UCSD-AML1 (cell line): ENCODE measurements at regions not wholly inside any gene's neighbourhood (a gene's known extent, or its start where the extent isn't known, plus 50 kb on each side); places are given as distances from the start of the nearest gene placed in this dataset.
"Not testable (repeated sequence)": the region's sequence is repeated elsewhere in the genome, so short reads cannot be mapped to it uniquely, and the experiment has no call there.

Experiments
- DNase-seq: peaks from one replicate; lab custom pipeline; 2025; ENCODE audit not compliant: unreplicated experiment; lab: John Stamatoyannopoulos, UW

DNA sequence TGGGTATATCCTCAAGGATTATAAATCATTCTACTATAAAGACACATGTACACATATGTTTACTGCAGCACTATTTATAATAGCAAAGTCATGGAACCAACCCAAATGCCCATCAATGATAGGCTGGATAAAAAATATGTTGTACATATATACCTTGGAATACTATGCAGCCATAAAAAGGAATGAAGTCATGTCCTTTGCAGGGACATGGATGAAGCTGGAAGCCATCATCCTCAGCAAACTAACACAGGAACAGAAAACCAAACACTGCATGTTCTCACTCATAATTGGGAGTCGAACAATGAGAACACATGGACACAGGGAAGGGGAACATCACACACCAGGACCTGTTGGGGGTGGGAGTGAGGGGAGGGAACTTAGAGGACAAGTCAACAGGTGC lies 715.0 kb upstream of the ADGRB3 start:
- DNase-seq, result not testable (repeated sequence)

- no peak for DNase-seq
Measured at GRCh38 chr6:67916399-67916798, 718.7 kb upstream of the ADGRB3 start.

DNA sequence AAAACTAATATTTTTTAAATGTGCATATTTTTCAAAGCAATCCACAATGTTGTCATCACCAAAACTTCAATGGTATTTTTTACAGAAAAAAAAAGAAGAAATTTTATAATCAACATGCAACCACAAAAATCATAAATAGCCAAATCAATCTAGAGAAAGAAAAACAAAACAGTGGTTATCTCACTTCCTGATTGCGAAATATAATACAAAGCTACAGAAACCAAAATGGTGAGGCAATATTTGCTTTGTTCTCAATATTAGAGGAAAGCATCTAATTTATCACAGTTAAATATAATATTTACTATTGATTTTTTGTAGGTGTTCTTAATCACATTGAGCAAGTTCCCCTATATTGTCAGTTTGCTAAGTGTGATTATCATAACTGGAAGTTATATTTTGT lies 720.7 kb upstream of the ADGRB3 start:
- DNase-seq, result no peak

DNA sequence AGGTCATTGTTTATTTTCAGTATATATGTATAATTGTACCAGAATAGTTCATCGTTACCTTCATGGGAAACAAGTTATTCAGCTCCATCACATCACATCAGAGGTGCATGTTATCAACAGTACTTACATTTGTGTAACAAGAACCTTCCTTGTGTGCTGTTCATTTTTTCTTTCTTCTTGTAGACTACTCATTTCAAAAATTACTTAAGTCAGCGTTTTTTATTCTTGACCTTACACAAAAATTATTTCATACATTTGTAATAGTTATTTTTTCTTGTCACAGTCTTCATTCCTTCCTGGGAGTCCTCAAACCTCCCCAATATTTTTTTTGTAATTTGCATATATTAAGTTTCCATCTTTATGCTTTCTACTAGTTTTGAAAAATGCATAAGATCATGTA lies 725.7 kb upstream of the ADGRB3 start:
- no peak for DNase-seq

DNA sequence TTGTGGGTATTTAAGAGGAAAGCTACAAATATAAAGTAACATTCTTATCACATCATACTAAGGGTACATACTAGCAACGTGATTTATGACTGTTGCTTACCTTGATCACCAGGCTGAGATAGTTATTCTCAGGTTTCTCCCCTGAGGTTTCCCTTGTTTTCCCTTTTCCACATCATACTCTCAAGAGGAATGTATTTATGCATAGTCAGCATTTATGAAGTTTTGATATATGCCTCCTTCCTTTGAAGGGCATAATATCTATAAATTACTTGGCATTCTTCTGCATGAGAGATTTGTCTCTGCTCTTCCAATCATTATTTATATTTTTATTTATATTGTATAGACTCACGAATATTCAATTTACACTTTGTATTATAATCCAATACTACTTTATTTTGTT lies 726.7 kb upstream of the ADGRB3 start:
- DNase-seq, result no peak

GRCh38 chr6:67904735-67905134 lies 730.3 kb upstream of the ADGRB3 start:
- not testable (repeated sequence) for DNase-seq

- DNase-seq, result no peak
Measured at GRCh38 chr6:67898875-67899274, 736.2 kb upstream of the ADGRB3 start.

DNA sequence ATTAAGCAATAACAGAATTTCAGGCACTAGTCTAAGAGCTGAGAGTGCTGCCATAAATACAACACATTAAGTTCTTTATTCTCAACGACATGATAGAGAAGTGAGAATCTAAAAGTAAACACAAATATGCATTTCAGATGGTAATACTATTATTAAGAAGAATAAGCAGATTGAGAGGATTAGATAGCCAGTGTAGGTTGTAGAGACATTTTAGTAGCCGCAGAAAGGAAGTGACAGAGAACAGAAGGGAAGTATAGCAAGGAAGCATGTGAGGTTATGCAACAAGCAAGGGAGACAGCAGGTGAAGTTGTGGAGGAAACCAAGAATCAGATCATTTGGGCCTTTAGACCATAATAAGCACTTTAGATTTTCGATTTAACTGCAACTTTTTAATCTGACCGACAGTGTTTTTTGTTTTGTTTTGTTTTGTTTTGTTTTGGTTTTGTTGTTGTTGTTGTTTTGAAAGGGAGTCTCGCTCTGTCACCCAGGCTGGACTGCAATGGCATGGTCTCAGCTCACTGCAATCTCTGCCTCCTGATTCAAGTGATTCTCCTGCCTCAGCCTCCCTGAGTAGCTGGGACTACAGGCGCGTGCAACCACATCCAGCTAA lies 737.0 kb upstream of the ADGRB3 start:
- no peak for DNase-seq

DNA sequence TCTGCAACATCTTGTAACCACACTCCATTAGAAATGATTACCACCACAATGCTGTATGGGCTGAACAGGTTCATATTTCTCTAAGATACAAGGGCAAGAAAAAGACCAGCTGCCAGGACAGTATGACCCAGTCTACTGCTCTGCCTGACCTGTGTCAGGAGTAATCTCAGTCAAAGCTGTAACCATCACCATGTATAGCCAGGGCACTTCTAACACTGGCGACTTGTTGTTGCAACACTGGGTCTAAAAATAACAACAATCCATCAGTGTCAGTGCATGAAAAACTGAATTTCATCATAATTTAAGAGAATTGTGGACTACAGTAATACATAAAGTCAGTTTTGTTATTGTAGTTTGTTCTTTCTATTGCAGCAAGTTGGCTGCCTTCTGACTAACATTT lies 738.6 kb upstream of the ADGRB3 start:
- DNase-seq, result peak; percentile 5

DNA sequence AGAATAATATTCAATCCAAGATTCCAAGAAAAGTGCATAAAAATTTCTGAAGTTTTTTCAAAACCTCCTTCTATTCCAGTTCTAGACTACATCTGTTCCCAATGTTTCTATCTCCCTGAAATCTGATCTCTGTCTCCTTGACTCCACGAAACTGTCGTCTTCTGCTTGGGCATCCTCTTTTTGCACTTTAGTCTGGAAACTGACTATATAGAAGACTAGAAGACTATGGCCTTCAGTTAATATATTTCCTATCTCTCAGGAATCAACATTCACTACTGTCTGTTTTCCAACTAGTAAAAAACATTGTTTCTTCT lies 745.4 kb upstream of the ADGRB3 start:
- DNase-seq, result no peak

DNA sequence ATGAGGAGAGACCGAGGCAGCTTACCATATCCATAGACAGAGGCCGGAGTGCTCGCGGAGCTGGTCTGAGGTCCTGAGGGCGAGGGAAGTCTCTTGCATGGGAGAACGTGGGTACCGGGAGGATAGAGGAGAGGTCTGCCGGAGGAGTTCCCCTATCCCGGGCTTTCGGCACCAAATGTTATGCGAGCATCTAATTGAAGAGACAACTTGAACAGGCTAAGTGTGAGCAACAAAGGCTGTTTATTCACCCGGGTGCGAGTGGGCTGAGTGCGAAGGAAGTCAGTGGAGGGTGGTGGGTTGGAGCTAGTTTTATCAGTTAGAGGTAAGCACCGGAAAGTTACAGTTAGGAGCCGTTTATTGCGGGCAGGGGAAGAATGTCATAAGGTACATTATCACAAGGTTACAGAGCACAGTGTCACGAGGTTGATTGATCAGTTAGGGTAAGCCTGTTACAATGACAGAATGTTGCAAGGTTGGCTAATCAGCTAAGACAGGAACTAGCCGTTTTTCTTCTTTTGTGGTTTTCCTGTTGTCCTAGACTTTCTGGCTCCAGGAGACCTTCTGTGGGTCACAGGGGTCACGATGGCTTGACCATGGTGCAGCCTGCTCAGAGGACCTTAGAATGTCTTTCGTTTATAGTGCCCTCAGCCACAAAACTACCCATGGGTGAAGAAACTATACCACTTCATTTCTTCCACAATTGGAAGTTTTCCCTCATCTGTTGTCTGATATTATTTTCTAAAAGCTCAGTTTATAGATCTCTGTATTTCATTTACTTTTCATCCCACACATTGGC lies 746.0 kb upstream of the ADGRB3 start:
- peak; percentile 41 for DNase-seq

DNA sequence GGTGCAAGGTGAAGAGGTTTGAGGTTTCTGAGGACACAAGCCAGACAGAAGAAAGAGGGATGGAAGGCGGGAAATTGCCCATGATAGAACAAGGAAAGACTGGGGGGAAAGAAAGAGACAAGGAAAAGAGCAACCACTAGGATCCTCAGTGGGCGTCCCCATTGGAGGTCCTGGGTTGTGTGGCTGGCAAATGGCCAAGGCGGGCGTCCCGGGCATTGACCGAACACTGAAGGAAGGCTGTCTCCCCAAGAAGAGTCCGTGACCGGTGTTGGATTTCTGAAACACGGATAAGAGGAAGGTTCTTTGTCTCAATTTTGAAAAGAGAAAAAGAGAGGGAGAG lies 746.6 kb upstream of the ADGRB3 start:
- DNase-seq, result no peak

DNA sequence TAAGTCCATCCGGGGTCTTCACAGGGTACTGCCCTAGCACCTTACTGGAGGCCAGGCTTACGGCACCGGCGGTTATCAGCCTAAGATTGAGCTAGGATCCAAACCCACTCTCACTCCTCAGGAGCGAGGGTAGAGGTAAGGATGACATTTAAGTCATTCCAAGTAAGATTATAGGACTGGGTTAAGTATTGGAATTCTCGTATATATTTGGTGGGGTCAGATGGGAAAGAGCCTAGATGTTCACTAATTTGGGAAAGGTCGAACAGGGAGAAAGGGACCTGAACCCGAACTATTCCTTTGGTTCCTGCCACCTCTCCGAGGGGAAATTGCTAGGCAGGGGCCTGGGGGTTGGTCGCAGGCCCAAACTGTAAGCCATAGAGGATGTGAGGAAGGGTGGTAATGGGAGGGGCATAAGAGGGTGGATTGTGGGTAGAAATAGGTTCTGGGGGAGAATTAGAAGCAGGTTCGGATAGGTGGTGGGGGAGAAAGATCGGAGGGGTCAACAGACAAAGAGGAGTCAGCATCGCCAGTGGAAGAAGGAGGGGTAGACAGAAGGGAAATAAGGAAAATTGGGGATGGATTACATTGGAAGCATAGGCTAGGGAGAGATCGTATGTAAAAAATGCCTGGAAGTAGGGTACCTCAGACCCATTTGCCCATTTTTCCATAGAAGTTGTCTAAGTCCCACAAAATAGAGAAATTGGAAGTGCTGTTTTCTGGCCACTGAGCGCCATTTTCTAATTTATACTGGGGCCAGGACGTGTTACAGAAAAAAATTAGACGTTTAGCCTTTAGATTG lies 747.1 kb upstream of the ADGRB3 start:
- no peak for DNase-seq

- DNase-seq, result no peak
Measured at GRCh38 chr6:67887419-67887746, 747.7 kb upstream of the ADGRB3 start.

DNA sequence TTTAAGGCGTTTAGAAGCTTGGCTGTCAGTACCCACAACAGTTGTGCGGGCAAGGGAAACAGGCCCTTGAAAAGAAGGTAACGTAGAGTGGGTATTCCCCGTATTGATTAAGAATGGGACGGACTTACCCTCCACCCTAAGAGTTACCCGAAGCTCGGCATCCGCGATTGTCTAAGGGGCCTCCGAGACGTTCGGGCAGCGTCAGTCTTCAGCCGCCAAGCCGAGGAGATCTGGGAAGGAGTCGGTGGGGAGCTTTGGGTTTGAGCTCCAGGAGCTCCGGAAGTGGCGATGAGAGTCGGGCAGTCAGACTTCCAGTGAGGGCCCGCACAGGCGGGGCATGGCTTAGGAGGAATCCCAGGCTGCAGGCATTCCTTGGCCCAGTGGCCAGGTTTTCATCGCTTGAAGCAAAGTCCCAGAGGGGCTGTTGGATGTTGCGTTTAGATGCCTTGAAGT lies 748.2 kb upstream of the ADGRB3 start:
- no peak for DNase-seq

GRCh38 chr6:67886036-67886707 lies 748.9 kb upstream of the ADGRB3 start:
- no peak for DNase-seq

DNA sequence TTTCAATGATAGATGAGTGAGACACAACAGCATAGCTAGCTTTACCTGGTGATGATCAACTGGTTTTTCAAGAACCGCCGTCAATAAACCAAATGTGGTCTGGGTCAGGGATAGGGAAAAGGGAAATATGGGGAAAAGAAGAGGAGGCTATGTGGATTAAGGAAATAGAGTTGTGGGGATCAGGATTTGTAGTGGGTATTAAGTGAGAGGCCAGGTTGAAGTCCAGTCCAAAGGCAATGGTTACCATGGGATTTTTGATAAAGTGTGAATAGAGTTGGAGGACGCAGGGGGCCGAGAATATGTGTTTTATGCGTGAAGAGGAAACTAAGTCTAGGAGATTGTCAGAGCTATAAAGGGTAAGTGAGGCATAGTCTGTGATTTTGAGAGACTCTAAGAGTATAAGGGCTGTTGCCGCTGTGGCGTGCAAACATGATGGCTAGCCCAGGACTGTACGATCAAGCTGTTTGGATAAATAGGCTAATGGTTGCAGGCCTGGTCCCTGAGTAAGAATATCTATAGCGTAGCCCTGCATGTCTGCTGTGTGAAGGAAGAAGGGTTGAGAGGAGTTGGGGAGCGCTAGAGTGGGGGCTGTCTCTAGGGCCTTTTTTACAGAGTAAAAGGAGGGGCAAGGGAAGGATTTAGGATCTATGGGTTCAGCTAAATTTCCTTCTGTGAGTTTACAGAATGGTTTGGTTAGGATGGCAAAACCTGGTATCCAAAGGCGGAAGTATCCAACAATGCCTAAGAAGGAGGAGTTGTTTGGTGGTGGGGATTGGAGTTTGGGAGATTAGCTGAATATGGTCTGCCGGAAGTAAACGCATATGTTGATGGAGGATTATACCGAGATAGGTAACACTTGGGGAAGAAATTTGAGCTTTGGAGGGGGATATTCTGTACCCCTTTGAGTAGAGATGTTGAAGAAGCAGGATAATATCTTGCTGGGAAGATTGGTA lies 749.7 kb upstream of the ADGRB3 start:
- DNase-seq, result no peak

GRCh38 chr6:67884442-67884841 lies 750.6 kb upstream of the ADGRB3 start:
- DNase-seq, result no peak

DNA sequence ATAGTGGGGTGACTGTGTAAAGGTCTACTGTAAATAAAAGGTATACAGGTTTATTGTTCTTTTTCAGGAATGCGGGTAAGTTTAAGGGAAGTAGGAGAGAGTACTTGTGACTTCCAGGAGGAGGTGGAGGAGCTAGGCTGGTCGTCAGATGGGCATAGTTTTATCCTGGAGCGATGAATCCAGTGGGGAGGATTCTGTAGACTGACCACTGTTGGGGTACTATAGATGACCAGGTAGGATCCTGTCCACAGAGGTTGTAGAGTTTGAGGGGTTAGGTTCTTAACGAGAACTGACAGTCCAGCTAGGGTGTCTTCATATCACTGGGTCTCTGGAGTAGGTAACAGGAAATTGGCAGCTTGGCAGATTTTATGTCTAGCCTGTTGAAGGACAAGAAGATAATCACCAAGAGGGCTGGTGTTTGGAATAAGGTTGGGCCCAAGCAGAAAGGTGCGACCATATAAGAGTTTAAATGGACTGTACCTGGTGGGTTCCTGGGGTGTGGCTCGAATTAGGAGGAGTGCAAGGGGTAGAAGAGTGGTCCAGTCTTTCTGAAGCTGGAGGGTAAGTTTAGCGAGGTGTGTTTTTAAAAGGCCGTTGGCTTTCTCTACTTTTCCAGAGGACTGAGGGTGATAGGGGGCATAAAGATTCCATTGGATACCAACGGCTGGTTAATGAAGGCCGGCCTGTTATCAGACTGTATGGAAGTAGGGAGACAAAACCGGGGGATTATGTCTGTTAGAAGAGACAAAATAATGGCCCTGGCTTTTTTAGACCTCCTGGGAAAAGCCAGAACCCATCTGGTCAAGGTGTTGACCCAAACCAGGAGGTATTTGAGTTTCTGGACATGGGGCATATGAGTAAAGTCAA lies 751.3 kb upstream of the ADGRB3 start:
- DNase-seq, result no peak
